ELR (cell line): ENCODE measurements at regions not wholly inside any gene's neighbourhood (a gene's known extent, or its start where the extent isn't known, plus 50 kb on each side); places are given as distances from the start of the nearest gene placed in this dataset.
"Not testable (repeated sequence)": the region's sequence is repeated elsewhere in the genome, so short reads cannot be mapped to it uniquely, and the experiment has no call there.

Experiments used
- DNase-seq: peaks from one replicate; pipeline ENCODE4 v3.0.0-alpha.2; 2015; ENCODE audit warnings: low read depth

DNA sequence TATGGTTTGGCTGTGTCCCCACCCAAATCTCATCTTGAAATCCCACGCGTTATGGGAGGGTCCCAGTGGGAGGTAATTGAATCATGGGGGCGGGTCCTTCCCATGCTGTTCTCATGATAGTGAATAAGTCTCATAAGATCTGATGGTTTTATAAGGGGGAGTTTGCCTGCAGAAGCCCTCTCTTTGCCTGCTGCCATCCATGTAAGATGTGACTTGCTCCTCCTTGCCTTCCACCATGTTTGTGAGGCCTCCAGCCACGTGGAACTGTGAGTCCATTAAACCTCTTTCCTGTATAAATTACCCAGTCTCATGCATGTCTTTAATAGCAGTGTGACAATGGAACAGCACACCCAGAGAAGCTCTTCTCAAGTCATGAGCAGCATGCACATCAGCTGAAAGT is 119.1 kb upstream of the CARD11 start:
- not testable (repeated sequence) for DNase-seq

DNA sequence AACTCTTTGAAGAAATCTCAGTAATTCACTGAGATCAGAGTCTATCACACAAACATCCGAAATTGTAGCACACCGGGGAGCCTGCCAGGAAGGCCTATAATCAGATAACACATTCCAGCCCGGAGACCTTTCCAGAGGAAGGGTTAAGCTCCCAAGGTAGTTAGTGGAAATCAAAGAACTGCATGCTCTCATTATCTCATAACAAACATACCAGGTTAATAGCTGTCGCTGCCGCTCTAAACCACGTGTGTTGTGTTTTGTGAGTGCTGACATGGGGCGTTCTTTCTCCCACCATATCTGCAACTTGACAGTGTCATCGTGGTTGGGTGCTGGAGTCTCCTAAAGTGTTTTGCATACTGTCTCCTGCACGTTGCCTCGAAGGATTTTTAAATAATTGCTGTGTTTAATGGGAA is 120.7 kb upstream of the CARD11 start:
- DNase-seq, result no peak

DNA sequence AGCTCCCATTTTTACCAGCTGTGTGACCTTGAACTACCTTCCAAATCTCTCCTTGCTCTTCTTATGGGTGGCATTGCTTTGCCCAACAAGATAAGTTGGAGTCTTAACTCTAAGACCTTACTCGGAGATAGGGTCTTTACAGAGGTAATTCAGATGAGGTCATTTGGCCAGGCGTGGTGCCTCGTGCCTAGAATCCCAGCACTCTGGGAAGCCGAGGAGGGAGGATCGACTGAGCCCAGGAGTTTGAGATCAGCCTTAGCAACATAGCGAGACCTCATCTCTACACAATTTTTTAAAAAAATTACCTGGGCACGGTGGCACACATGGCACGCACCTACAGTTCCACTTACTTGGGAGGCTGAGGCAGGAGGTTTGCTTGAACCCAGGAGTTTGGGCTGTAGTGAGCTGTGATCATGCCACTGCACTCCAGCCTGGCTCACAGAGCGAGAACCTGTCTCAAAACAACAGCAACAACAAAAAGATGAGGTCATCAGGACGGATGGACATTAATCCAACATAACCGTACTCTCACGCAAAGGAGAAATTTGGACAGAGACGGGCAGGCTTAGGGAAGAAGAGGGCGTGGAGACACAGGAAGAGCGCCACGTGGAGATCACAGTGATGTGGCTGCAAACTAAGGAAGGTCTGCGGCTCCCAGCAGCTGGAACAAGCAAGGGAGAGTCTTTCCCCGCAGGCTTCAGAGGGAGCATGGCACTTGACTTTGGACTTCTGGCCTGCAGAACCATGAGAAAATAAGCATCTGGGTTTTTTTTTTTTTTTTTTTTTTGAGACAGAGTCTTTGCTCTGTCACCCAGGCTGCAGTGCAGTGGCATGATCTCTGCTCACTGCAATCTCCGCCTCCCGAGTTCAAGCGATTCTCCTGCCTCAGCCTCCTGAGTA is 122.3 kb upstream of the CARD11 start:
- DNase-seq, result no peak

DNA sequence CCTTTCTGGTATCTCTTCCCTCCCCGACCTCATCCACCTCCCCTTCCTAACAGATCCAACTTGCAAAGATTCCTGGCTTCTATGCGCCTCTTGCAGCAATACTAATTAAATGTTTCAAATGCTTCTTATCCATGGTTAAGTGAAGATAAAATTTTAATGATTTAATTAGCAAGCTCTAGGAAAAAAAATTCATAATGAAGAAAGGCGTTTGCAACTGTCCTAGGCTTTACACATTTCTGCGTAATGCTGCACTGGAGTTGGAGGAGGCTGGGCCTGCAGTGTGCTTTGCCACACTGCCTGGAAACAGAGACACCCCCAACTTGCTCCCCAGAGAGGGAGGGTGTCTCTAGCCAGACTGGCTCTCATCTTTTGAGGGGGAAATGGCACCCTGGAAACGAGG is 123.9 kb upstream of the CARD11 start:
- no peak for DNase-seq

DNA sequence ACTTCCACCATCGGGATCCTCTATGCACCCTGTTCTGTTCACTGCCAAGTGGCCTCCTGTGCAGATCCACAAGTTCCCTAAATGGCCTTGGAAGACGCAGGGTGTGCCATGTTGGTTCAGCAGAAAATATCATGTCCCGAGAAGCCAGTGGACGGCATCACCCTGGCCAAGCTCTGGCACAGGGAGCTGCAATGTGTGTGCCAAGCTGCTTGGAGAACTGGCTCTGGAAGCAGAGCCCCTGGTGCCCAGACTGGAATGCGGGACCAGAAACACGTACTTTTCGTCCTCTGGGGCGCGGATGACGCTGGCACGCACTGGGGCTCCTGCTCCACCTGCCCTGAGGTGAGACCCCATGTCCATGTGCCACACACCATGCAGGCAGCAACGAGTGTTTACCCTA is 124.7 kb upstream of the CARD11 start:
- no peak for DNase-seq

DNA sequence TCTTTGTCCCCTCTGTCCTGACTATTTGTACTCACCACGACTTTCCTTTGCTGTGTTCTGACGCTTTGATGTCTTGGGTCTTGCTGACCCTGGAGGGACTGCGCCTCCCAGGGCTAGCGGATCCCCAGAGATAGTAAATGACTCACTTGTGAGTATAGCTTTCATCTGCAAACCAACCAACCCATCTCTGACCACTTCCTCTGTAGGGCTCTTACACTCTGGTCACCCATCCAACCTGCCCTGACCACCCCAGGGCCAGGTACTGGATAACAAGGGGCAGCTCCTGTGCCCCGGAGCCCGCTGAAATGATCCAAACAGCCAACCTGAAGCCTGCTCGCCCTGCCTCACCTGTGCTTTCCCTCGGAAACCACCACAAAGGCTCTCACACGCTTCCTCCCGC is 125.2 kb upstream of the CARD11 start:
- DNase-seq, result peak; percentile 14

DNA sequence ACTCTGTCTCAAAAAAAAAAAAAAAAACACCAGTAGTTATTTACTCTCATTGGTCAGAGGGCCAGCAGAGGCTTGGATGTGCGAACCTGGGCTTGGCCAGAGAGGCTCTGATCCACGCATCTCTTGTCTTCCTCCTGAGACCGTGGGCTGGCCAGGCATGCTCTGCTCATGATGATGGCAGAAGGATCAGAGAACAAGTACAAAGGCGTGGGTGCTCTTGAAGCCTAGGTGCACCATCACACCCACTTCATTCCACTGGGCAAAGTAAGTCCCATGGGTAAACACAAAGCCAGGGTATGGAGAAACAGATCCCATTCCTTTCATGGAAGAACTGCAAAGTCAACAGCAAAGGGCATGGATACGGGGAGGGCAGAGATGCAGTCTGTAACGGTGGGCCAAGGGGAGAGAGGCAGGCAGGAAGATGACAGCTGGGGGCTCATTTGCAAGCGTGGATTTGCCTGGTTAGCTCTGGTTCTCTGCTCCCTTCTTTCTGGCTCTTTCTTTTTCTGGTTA is 128.2 kb upstream of the SDK1 start:
- DNase-seq, result no peak

DNA sequence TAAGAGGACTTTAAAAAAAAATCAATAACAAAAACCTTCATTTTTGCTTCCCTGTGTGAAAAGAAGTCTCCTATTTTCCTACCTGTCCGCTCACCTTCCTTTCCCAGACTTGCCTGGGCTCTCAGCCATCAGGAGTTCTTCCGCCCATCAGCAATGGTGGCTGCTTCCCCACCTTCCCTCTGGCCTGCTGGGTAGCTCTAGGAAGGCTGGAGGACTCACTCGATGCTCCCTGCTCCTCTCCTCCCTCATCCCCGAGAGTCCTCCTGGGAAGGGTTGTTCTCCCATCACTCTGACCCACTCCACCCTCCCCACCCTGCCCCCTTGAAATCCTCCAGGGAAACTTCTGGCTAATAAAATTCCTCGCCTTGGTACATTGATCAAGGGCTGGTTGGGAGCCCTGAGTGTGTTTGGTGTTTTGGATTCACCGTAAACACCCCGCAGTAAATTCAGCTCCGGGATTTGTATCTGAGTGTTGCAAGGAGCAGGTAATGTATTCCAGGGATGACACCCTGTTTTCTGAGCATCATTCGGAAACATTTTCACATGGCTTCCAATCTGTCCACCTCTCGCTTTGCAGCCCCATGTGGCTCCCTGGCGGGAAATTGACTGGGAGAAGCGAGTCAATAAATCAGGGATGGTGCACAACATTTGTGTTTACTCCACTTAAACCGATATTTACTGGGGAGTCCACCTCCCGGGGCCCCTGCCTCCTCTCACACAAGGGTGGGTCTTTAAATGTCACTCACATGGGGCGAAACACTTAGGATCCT is 126.4 kb upstream of the SDK1 start:
- no peak for DNase-seq

DNA sequence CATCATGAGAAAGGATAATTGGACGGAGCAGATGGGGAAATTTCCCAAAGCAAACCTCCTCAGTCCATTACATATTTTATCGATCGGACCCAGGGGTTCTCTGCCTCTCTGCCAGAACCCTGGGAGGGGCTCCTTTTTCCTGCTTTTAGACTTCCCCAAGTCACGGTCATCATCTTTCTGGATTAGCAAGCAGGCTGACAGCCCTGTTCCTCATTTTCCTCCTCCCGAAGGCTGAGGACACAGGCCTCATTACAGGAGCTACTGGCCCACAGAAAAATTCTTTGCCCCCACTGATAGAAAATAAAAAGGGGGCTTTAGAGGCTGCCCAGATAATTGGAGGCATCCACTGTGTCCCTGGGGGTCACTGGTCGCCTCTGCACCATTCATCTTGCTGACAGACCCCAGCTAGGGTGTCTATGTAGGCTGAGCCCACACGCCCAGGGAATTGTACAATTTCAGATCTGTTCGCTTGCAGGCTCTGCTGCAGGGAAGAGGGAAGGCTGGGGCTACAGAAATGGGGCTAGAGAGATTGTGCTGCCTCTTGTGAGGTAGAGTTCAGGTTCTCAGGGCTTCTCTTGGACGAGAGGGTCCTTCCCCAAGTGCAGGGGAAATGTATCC is 125.7 kb upstream of the SDK1 start:
- DNase-seq, result no peak

DNA sequence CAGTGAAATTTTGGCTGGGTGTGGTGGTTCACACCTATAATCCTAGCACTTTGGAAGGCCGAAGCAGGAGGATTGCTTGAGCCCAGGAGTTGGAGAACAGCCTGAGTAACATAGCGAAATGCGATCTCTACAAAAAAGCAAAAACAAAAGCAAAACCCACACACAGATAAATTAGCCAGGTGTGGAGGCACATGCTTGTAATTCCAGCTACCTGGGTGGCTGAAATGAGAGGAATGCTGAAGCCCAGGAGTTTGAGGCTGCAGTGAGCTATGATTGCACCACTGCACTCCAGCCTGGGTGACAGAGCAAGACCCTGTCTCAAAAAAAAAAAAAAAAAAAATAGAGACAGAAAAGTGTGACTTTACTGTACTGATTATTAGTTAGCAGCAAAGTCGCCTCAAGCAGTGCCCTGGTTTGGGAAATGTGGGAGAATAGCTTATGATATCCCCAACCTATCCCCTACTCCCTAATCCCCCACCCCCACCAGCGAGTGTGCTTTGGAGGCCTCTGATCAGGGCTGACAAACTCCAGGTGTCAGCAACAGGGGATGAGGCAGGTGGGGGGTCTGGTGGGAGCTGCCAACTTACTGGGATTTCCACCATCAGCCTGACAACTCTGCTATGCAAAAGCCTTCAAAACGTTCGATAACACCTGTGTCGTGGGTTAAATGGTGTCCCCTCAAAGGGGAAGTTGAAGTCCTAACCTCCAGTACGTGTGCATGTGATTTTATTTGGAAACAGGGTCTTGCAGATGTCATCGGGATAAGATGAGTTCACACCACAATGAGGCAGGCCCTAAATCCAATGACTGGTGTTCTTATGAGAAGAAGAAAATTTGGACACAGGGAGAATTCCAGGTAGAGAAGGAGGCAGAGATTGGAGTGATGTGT is 124.7 kb upstream of the SDK1 start:
- DNase-seq, result no peak

DNA sequence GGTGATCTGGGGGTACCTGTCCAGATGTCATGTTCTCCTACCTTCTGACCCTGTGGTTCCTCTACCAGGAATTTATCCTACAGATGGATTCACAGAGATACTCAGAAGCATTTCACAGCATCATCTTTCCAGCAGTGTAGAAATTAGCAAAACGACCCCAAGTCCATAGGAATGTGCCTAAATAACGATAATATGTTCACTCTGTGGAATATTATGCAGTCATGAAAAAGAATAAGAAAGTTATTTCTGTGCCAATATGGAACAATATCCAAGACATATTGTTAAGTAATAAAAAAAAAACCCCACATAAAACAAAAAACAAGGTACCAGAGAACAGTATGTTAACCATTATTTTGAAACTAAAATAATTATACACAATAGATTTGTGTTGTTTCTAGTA is 123.8 kb upstream of the SDK1 start:
- DNase-seq, result no peak

DNA sequence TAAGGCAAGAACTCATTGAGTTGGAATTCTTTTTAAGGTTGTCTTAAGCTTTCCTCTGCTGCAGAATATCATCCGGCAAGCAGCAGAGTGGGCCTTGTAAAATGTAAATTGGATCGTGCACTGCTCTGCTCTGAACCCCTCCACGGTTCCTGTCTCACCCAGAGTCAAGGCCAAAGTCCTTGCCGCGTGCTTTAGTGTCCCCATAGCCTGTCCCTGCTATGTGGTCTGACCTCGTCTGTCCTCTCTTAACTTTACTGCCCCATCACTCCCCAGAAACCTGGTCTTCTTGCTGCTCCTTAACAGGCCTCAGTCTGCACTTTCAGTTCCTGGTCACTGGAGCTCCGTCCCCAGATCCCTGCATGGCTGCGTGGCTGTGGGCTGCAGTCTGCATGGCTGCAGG is 121.6 kb upstream of the SDK1 start:
- no peak for DNase-seq

DNA sequence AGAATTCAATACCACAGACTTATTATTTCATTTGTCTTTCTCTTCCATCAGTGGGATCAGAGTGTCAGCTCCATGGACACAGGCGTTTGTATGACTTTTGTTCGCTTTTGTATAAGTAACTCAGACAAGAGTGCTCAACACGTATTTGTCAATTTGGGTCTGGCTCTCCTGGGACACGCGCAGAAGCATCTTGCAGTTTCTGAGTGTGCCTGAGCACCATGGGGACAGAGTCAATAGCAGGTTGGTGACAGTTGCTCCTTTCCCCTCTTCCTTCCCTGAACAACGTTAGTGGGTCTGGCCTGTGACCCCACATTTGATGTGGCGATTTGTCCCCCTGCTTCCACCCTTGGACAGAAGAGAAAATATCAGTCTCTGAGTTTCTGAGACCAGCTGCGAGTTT is 120.4 kb upstream of the SDK1 start:
- no peak for DNase-seq

DNA sequence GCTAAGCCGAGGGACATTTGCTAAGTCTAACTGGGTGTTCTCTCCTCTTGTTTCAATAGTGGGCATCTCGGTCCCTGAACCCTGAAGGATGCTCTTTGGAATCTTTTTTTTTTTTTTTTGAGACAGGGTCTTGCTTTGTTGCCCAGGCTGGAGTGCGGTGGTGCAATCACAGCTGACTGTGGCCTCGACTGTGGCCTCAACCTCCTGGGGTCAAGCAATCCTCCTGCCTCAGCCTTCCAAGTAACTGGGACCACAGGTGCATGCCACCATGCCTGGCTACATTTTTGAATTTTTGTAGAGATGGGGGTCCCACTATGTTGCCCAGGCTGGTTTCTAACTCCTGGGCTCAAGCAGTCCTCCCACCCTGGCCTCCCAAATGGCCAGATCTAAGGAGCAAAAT is 119.0 kb upstream of the SDK1 start:
- DNase-seq, result not testable (repeated sequence)

DNA sequence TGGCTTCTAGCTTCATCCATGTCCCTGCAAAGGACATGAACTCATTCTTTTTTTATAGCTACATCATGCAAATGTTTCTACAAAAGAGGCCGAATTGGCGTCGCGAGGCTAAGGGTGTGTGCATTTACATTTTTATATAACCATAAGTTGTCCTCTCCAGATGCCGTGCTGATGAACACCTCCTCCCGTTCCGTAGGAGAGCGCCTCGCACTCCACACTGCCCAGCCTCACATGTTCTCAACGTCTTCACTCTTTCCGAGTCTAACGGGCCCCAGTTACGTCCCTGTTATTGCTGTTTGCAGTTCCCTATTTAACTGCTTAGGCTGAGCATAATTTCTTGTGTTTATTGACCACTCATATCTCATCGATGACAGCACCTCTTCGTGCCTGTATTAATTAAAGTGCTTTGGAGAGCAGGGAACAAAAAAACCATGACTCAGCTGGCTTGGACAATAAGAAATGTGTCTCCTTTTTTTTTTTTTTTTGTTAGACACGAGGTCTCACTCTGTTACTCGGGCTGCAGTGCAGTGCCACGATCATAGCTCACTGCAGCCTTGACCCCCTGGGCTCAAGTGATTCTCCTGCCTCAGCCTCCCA is 113.5 kb upstream of the SDK1 start:
- DNase-seq, result no peak

DNA sequence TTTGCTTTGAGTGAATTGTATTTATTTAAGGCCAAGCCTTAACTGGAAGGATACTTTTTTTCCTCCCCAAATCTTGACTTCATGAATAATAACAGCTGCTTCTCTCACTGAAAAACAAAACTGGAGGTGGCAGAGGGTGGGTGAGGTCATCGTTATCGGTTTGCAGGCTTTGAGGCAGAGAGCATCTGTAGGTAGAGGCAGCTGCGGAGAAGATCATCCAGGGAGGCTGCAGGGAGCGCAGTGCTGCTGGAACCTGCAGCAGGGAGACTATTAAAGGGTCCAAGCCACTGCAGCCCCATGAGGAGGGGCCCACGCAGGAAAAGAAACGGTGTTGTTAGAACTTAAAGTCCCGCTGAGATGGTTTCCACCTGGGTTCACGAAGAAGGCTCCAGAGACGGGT is 112.1 kb upstream of the SDK1 start:
- no peak for DNase-seq

DNA sequence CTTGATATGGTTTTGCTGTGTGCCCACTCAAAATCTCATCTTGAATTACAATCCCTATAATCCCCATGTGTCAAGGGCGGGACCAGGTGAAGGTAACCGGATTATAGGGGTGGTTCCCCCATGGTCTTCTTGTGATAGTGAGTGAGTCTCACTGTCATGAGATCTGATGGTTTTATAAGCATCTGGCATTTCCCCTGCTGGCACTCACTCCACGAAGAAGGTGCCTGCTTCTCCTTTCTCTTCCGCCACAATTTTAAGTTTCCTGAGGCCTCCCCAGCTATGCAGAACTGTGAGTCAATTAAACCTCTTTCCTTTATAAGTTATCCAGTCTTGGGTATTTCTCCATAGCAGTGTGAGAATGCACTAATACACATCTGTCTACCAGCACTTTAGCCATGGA is 109.5 kb upstream of the SDK1 start:
- no peak for DNase-seq

DNA sequence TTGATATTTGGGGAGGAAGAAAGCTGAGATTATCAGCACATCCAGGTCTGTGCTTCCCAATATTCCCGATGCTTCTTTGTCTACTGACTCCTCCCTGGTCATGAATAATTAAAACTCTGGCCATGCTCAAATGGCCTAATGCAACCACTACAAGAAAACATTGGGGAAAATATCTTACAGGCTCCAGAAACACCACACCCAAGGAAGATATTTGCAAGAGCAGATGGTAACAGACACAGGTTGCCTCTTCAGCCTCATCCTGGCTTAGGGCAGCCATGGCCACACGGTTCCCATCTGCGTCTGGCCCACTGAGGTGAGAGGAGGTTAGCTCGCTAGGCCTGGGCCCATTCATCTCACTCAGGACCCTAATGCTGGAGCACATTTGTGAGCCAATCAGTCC is 108.4 kb upstream of the SDK1 start:
- DNase-seq, result no peak

DNA sequence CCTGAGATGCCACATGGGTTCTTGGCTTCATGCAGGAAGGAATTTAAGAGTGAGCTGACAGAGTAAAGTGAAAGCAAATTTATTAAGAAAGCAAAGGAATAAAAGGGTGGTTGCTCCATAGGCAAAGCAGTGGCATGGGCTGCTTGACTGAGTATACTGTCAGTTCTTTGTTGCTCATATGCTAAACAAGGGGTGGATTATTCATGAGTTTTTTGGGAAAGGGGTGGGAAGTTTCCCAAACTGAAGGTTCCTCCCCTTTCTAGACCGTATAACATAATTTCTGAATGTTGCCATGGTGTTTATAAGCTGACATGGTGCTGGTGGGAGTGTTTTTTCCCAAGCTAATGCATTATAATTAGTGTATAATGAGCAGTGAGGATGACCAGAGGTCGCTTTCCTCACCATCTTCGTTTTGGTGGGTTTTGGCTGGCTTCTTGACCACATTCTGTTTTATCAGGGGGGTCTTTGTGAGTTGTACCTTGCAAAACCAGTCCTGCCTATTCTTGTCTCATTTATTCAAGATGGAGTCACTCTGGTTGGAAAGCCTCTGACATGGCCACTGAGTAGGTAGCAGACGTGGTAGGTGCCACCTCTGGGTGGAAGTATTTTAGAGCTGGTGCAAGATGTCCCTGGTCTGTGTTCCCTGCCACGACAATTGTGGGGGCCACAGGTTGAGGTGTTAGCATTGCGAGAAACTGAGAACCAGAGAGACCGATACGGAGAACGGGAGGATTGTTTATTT is 107.5 kb upstream of the SDK1 start:
- no peak for DNase-seq

DNA sequence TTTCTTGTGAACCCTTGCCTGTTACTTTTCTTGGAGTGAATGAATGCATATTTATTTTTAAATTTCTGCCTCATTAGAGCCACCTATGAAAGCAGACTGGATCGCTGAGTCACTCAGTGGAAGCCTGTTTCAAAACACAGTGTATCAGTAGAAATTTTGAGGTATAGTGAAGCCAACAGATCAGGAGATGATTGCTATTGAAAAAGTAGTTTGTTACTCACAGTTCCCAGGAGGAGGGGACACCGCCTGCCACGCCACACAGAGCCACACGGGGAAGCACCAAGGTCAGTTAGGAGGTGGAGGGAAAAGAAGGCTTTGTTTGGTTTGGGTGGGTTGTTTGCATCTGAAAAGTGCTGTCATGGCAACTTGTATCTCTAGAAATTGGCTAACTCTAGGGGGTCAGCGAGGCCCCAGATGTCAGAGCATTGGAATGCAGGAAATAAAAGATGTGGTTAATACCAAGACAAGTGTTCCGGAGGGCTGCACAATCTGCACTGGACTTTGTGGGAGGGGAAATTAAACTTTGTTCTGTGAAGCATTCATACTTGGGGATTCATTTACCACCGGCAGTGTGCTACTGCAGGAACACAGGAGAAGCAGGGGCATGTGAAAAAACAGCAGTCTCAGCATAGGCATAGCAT is 106.4 kb upstream of the SDK1 start:
- DNase-seq, result peak; percentile 73
